K562 (cell line): ENCODE measurements at regions not wholly inside any gene's neighbourhood (a gene's known extent, or its start where the extent isn't known, plus 50 kb on each side); places are given as distances from the start of the nearest gene placed in this dataset.

ENCODE experiments used
- ATAC-seq: fragments of 200-7000 bp; cut with Tn5 transposase; 3 replicates; pipeline ENCODE4 v1.9.1; 2020; ENCODE audit warnings: moderate library complexity
- BruUV-seq: library from RNA; stranded (reverse); fragments of 400-500 nt; replicated peaks from 2 replicates; lab custom pipeline; 2021; lab: Mats Ljungman, UMichigan
- CTCF ChIA-PET: fragments of 300-600 bp; formaldehyde crosslinking; extraction: SDS; loops from one replicate; lab custom pipeline; 2021; ENCODE audit warnings: low intra/inter-chr PET ratio; lab: Yijun Ruan, JAX
- POLR2A ChIA-PET: fragments of 300-600, 350-650 bp; sonication (Branson Sonifier 250); formaldehyde crosslinking; extraction: SDS; loops from one replicate; lab custom pipeline; 2021; ENCODE audit warnings: antibody characterized with exemption, inconsistent platforms; lab: Yijun Ruan, JAX
- DNase-seq, 4 experiments: peaks; one replicate each; pipeline versions ENCODE4 v3.0.0 to v3.0.0-alpha.2; 2011 to 2018; ENCODE audit warnings: low spot score in 3 of 4, mixed read lengths in 3 of 4; ENCODE audit errors: extremely low read depth in 1 of 4
- FAIRE-seq: peaks from 2 replicates; lab custom pipeline; 2011; peaks lifted over from hg19 to GRCh38; lab: Jason Lieb, UNC
- H2AFZ ChIP-seq: 2 replicates; pipeline ENCODE4 v1.6.0; 2011; ENCODE audit warnings: low read depth, low read length, control low read depth, inconsistent platforms
- H3K27ac ChIP-seq: fragments of 200-600 bp; 3 replicates; pipeline ENCODE4 v1.8.0; 2011; ENCODE audit warnings: low read depth, mild to moderate bottlenecking, control low read depth, inconsistent platforms, low read length, moderate library complexity, mixed read lengths; ENCODE audit errors: extremely low read depth
- H3K27me3 ChIP-seq, 2 experiments: fragments of 300-600 bp in 1 of 2; 2 replicates in 1 of 2; 3 replicates in 1 of 2; pipeline versions ENCODE4 v1.6.0 to v1.8.0; 2011; ENCODE audit warnings: inconsistent platforms in 2 of 2, low read length in 2 of 2, mild to moderate bottlenecking in 1 of 2, mixed read lengths in 1 of 2, moderate library complexity in 1 of 2; ENCODE audit not compliant: control insufficient read depth in 2 of 2, insufficient read depth in 2 of 2
- H3K36me3 ChIP-seq: fragments of 300-600 bp; 3 replicates; pipeline ENCODE4 v1.8.0; 2011; ENCODE audit warnings: mild to moderate bottlenecking, low read length, inconsistent platforms; ENCODE audit not compliant: control insufficient read depth, insufficient read depth
- H3K4me1 ChIP-seq, 2 experiments: fragments of 200-600 bp in 1 of 2; replicated peaks in 1 of 2; 2 replicates in 1 of 2; 3 replicates in 1 of 2; pipeline versions ENCODE4 v1.5.1 to v1.8.0; 2011; ENCODE audit warnings: inconsistent platforms in 2 of 2, low read length in 2 of 2, mild to moderate bottlenecking in 1 of 2, mixed read lengths in 1 of 2, moderate library complexity in 1 of 2; ENCODE audit not compliant: control insufficient read depth in 2 of 2, insufficient read depth in 2 of 2
- H3K4me2 ChIP-seq: 2 replicates; pipeline ENCODE4 v1.6.1; 2011; ENCODE audit warnings: low read length, control low read depth, inconsistent platforms, mixed read lengths; ENCODE audit not compliant: insufficient read depth
- H3K4me3 ChIP-seq: fragments of 200-600 bp; sonication (generic), shearing (Covaris generic); 2 replicates; pipeline ENCODE4 v1.5.1; 2016; ENCODE audit warnings: control low read depth, inconsistent platforms
- H3K79me2 ChIP-seq: fragments of 200-600 bp; 3 replicates; pipeline ENCODE4 v1.8.0; 2011; ENCODE audit warnings: low read length, inconsistent platforms; ENCODE audit not compliant: control insufficient read depth, insufficient read depth
- H3K9ac ChIP-seq, 2 experiments: 2 replicates each; pipeline versions ENCODE4 v1.6.0 to v1.6.1; 2011; ENCODE audit warnings: low read depth in 2 of 2, low read length in 2 of 2, control low read depth in 1 of 2, inconsistent platforms in 1 of 2, mild to moderate bottlenecking in 1 of 2, mixed read lengths in 1 of 2; ENCODE audit not compliant: insufficient read depth in 1 of 2
- H3K9me1 ChIP-seq: one replicate; pipeline ENCODE4 v1.6.0; 2011; ENCODE audit warnings: inconsistent platforms, mild to moderate bottlenecking, low read length, moderate library complexity; ENCODE audit not compliant: control insufficient read depth, insufficient read depth
- H3K9me3 ChIP-seq: replicated peaks from 2 replicates; pipeline ENCODE4 v1.5.1; 2011; ENCODE audit warnings: low read depth, low read length, inconsistent platforms; ENCODE audit not compliant: control insufficient read depth, insufficient read depth
- H4K20me1 ChIP-seq: replicated peaks from 2 replicates; pipeline ENCODE4 v1.6.1; 2011; ENCODE audit warnings: low read length, inconsistent platforms, mixed read lengths; ENCODE audit not compliant: control insufficient read depth, insufficient read depth
- ATF1 ChIP-seq, 2 experiments: fragments of 450-650 bp in 1 of 2; IDR thresholded peaks; 2 replicates each; pipeline ENCODE4 v1.6.1; 2016; ENCODE audit warnings: missing compliant biosample characterization in 1 of 2, missing genetic modification characterization in 1 of 2
- ATF4 ChIP-seq: fragments of 450-650 bp; formaldehyde crosslinking; IDR thresholded peaks from 2 replicates; pipeline ENCODE4 v1.4.0; 2022; ENCODE audit warnings: mild to moderate bottlenecking, moderate library complexity
- CREBBP ChIP-seq: IDR thresholded peaks from one replicate; pipeline ENCODE4 v1.6.1; 2012; ENCODE audit warnings: low read depth, mild to moderate bottlenecking, control low read depth, inconsistent platforms, low read length
- DDX20 ChIP-seq: fragments of 450-650 bp; IDR thresholded peaks from 2 replicates; pipeline ENCODE4 v1.6.1; 2016; ENCODE audit warnings: missing genetic modification characterization, low read depth, mild to moderate bottlenecking, missing compliant biosample characterization, moderate library complexity
- DLX4 ChIP-seq: fragments of 250-450 bp; sonication (Bioruptor Pico); IDR thresholded peaks from 2 replicates; pipeline ENCODE4 v1.6.1; 2021; ENCODE audit warnings: mild to moderate bottlenecking
- FOXO4 ChIP-seq: fragments of 450-650 bp; formaldehyde crosslinking; IDR thresholded peaks from 2 replicates; pipeline ENCODE4 v1.4.0; 2020; ENCODE audit warnings: mild to moderate bottlenecking, moderate library complexity
- MAFG ChIP-seq: fragments of 450-650 bp; conservative IDR thresholded peaks from 2 replicates; pipeline ENCODE4 v1.6.1; 2016; ENCODE audit warnings: missing genetic modification characterization, missing compliant biosample characterization
- MED1 ChIP-seq: sonication (generic); formaldehyde crosslinking; IDR thresholded peaks from 2 replicates; pipeline ENCODE4 v1.8.1; 2023; ENCODE audit warnings: missing genetic modification reagents, borderline replicate concordance
- NR2C2 ChIP-seq, 2 experiments: fragments of 200-800 bp in 1 of 2; sonication (Bioruptor generic) in 1 of 2; sonication (generic) in 1 of 2; formaldehyde crosslinking in 1 of 2; IDR thresholded peaks; 2 replicates each; pipeline versions ENCODE4 v1.6.1 to v1.8.0; 2016 to 2022; ENCODE audit warnings: mild to moderate bottlenecking in 1 of 2, missing compliant biosample characterization in 1 of 2, missing genetic modification characterization in 1 of 2, missing genetic modification reagents in 1 of 2
- RBBP5 ChIP-seq: fragments of 200-600 bp; sonication (generic); IDR thresholded peaks from 2 replicates; pipeline ENCODE4 v1.6.1; 2012; ENCODE audit warnings: borderline replicate concordance, mild to moderate bottlenecking, low read length, control low read depth, inconsistent platforms; ENCODE audit not compliant: insufficient read depth, poor library complexity, severe bottlenecking
- TEAD1 ChIP-seq, 2 experiments: fragments of 450-650 bp in 1 of 2; sonication (generic) in 1 of 2; formaldehyde crosslinking; IDR thresholded peaks; 2 replicates each; pipeline versions ENCODE4 v1.4.0 to v1.8.0; 2020 to 2022; ENCODE audit warnings: mild to moderate bottlenecking in 2 of 2, missing genetic modification reagents in 1 of 2
- ZNF445 ChIP-seq: fragments of 250-450 bp; sonication (Bioruptor Pico); IDR thresholded peaks from 2 replicates; pipeline ENCODE4 v1.4.0; 2020; ENCODE audit warnings: low read depth, mild to moderate bottlenecking, moderate library complexity
- ZNF511 ChIP-seq: sonication (generic); formaldehyde crosslinking; IDR thresholded peaks from 2 replicates; pipeline ENCODE4 v1.8.0; 2022; ENCODE audit warnings: mild to moderate bottlenecking, missing genetic modification reagents
- ZNF592 ChIP-seq: fragments of 450-650 bp; IDR thresholded peaks from 2 replicates; pipeline ENCODE4 v1.6.1; 2017; ENCODE audit warnings: antibody characterized with exemption, mild to moderate bottlenecking
- WGBS: fragments of 100-300 bp; shearing (Covaris generic); methylation state at CpG from one replicate; pipeline ENCODE4 v1.1.6; 2016; ENCODE audit warnings: low coverage, mixed read lengths; ENCODE audit not compliant: insufficient coverage; ENCODE audit errors: missing lambda C conversion rate; 5-methylcytosine and 5-hydroxymethylcytosine counted together
- in situ Hi-C: fragments of 300-500 bp; cut with MboI; formaldehyde crosslinking; loops from 4 replicates; pipeline ENCODE4 v1.15.0; 2018; ENCODE audit warnings: inconsistent platforms, mixed read lengths
- intact Hi-C: fragments of 100-400 bp; cut with micrococcal nuclease; formaldehyde crosslinking; loops from 2 replicates; pipeline ENCODE4 v1.14.2; 2022

GRCh38 chr12:91287753-91288152 is 105.1 kb upstream of the DCN start:
- in situ Hi-C loops (no loop called here), intact Hi-C loops (no loop called here)
- CTCF ChIA-PET, result no interaction called here
- ATAC-seq, result no peak; the same call in 2 of the 3 replicates
- no peak overlapping the region for H2AFZ ChIP-seq
- no peak overlapping the region for H3K4me2 ChIP-seq
- H3K9me1 ChIP-seq, result no peaks in the 10 kb centered on the region
- H3K27me3 ChIP-seq, result no peaks in the 10 kb centered on the region
- WGBS, result 9% methylated on average over 3 of the region's 3 CpGs
- no peaks in the 10 kb centered on the region for H4K20me1 ChIP-seq
- H3K36me3 ChIP-seq, result no peaks in the 10 kb centered on the region; the same call in 2 of the 3 replicates
- no peaks in the 10 kb centered on the region for H3K9me3 ChIP-seq
- no peak for DNase-seq
- H3K4me1 ChIP-seq, result no peaks in the 10 kb centered on the region
- POLR2A ChIA-PET, result interaction anchor here (1.0 kb wide), 1 partner anchor 11 kb away, joined by 4 read pairs; no protein-coding TSS in a partner anchor
- no peak for FAIRE-seq
- no peak overlapping the region for H3K4me3 ChIP-seq
- H3K9ac ChIP-seq, result no peak overlapping the region
- BruUV-seq, result no TSS peak
- no peaks in the 10 kb centered on the region for H3K79me2 ChIP-seq
- no peak overlapping the region for H3K27ac ChIP-seq
- no peak for TF ChIP-seq FOXO4 (CRISPR knock-in tag)
- no peak for TF ChIP-seq CREBBP
- TF ChIP-seq RBBP5, result no peak
- no peak for TF ChIP-seq ZNF445 (CRISPR knock-in tag)
- TF ChIP-seq DDX20 (tag), result peak; percentile 58; the same call in 1 of the 2 replicates
- no peak for TF ChIP-seq ZNF511 (CRISPR knock-in tag)
- TF ChIP-seq ZNF592, result peak; percentile 61
- peak in 1 of 2 experiments; percentile 69; a peak in 2 of 4 replicates for TF ChIP-seq TEAD1 (CRISPR knock-in tag; IDR thresholded peaks at IDR 0.05)
- no peak for TF ChIP-seq NR2C2 (CRISPR knock-in tag; IDR thresholded peaks at IDR 0.05)
- TF ChIP-seq NR2C2 (tag; IDR thresholded peaks at IDR 0.05), result no peak
- no peak for TF ChIP-seq ATF1 (CRISPR knock-in tag; IDR thresholded peaks at IDR 0.05)
- no peak for TF ChIP-seq ATF1 (tag; IDR thresholded peaks at IDR 0.05)
- peak; percentile 25; the same call in 1 of the 2 replicates for TF ChIP-seq MAFG (tag)
- TF ChIP-seq ATF4 (CRISPR knock-in tag), result peak; percentile 45; the same call in 1 of the 2 replicates
- no peak for TF ChIP-seq DLX4 (CRISPR knock-in tag)
- no peak for TF ChIP-seq MED1
